ENCODE measurements at regions not wholly inside any gene's neighbourhood (a gene's known extent, or its start where the extent isn't known, plus 50 kb on each side); places are given as distances from the start of the nearest gene placed in this dataset.
"Not testable (repeated sequence)": the region's sequence is repeated elsewhere in the genome, so short reads cannot be mapped to it uniquely, and the experiment has no call there.

- H3K4me1 Mint-ChIP-seq, result peaks cover 17% of the 10 kb centered on the region
- not testable (repeated sequence) for DNase-seq; H3K27ac Mint-ChIP-seq; H3K27me3 Mint-ChIP-seq (ENCODE audit: low read depth, poor library complexity); H3K36me3 Mint-ChIP-seq (ENCODE audit: low read depth); H3K9me3 Mint-ChIP-seq; H3K4me3 Mint-ChIP-seq
These were observed 251.6 kb downstream of the SPATA31A6 start for GRCh38 chr9:42434844-42435714.

GRCh38 chr9:42435715-42436342 is 252.4 kb downstream of the SPATA31A6 start:
- H3K9me3 Mint-ChIP-seq, H3K4me3 Mint-ChIP-seq: not testable (repeated sequence)
- H3K4me1 Mint-ChIP-seq, result peaks cover 16% of the 10 kb centered on the region

GRCh38 chr9:42437057-42437759 is 253.7 kb downstream of the SPATA31A6 start:
- H3K9me3 Mint-ChIP-seq, result not testable (repeated sequence)

More at GRCh38 chr9:42435715-42436342, 252.4 kb downstream of the SPATA31A6 start:
- not testable (repeated sequence) for H3K27me3 Mint-ChIP-seq (ENCODE audit: low read depth, poor library complexity); DNase-seq; H3K27ac Mint-ChIP-seq; H3K36me3 Mint-ChIP-seq (ENCODE audit: low read depth)

GRCh38 chr9:42442680-42443079 is 259.2 kb downstream of the SPATA31A6 start:
- not testable (repeated sequence) for H3K4me1 Mint-ChIP-seq; H3K9me3 Mint-ChIP-seq; H3K27ac Mint-ChIP-seq; H3K36me3 Mint-ChIP-seq (ENCODE audit: low read depth); DNase-seq; H3K4me3 Mint-ChIP-seq; H3K27me3 Mint-ChIP-seq (ENCODE audit: low read depth, poor library complexity)

More at GRCh38 chr9:42437057-42437759, 253.7 kb downstream of the SPATA31A6 start:
- not testable (repeated sequence) for DNase-seq; H3K36me3 Mint-ChIP-seq (ENCODE audit: low read depth); H3K4me1 Mint-ChIP-seq; H3K27me3 Mint-ChIP-seq (ENCODE audit: low read depth, poor library complexity); H3K27ac Mint-ChIP-seq; H3K4me3 Mint-ChIP-seq

GRCh38 chr9:42443414-42443813 is 260.0 kb downstream of the SPATA31A6 start:
- not testable (repeated sequence) for H3K9me3 Mint-ChIP-seq; H3K4me3 Mint-ChIP-seq; H3K27me3 Mint-ChIP-seq (ENCODE audit: low read depth, poor library complexity); H3K27ac Mint-ChIP-seq; H3K36me3 Mint-ChIP-seq (ENCODE audit: low read depth); H3K4me1 Mint-ChIP-seq; DNase-seq

- H3K9me3 Mint-ChIP-seq; DNase-seq; H3K27me3 Mint-ChIP-seq (ENCODE audit: low read depth, poor library complexity); H3K4me1 Mint-ChIP-seq; H3K27ac Mint-ChIP-seq; H3K4me3 Mint-ChIP-seq; H3K36me3 Mint-ChIP-seq (ENCODE audit: low read depth): not testable (repeated sequence)
These were observed 278.0 kb downstream of the SPATA31A6 start for GRCh38 chr9:42461436-42461835.

GRCh38 chr9:42461863-42462262 is 278.4 kb downstream of the SPATA31A6 start:
- H3K36me3 Mint-ChIP-seq (ENCODE audit: low read depth); H3K9me3 Mint-ChIP-seq; H3K27me3 Mint-ChIP-seq (ENCODE audit: low read depth, poor library complexity); H3K27ac Mint-ChIP-seq; H3K4me1 Mint-ChIP-seq; H3K4me3 Mint-ChIP-seq; DNase-seq: not testable (repeated sequence)

GRCh38 chr9:42463981-42464380 is 280.5 kb downstream of the SPATA31A6 start:
- not testable (repeated sequence) for H3K27ac Mint-ChIP-seq; H3K4me1 Mint-ChIP-seq; H3K36me3 Mint-ChIP-seq (ENCODE audit: low read depth); H3K9me3 Mint-ChIP-seq; H3K4me3 Mint-ChIP-seq; DNase-seq; H3K27me3 Mint-ChIP-seq (ENCODE audit: low read depth, poor library complexity)

GRCh38 chr9:42470577-42470976 is 287.1 kb downstream of the SPATA31A6 start:
- not testable (repeated sequence) for H3K4me1 Mint-ChIP-seq; DNase-seq; H3K27ac Mint-ChIP-seq; H3K36me3 Mint-ChIP-seq (ENCODE audit: low read depth); H3K9me3 Mint-ChIP-seq; H3K4me3 Mint-ChIP-seq
- H3K27me3 Mint-ChIP-seq (ENCODE audit: low read depth, poor library complexity), result peaks cover 11% of the 10 kb centered on the region
- peak; percentile 17 for TF ChIP-seq CTCF (IDR thresholded peaks at IDR 0.05)

- H3K36me3 Mint-ChIP-seq (ENCODE audit: low read depth); H3K27me3 Mint-ChIP-seq (ENCODE audit: low read depth, poor library complexity); H3K27ac Mint-ChIP-seq; H3K9me3 Mint-ChIP-seq; DNase-seq; H3K4me1 Mint-ChIP-seq; H3K4me3 Mint-ChIP-seq: not testable (repeated sequence)
These were observed 307.5 kb downstream of the SPATA31A6 start for GRCh38 chr9:42490989-42491388.

GRCh38 chr9:42502620-42503264 is 319.3 kb downstream of the SPATA31A6 start:
- H3K4me1 Mint-ChIP-seq, H3K4me3 Mint-ChIP-seq: not testable (repeated sequence)

GRCh38 chr9:42508111-42508510 is 324.7 kb downstream of the SPATA31A6 start:
- H3K4me3 Mint-ChIP-seq; H3K9me3 Mint-ChIP-seq; H3K27me3 Mint-ChIP-seq (ENCODE audit: low read depth, poor library complexity); H3K4me1 Mint-ChIP-seq; H3K27ac Mint-ChIP-seq; H3K36me3 Mint-ChIP-seq (ENCODE audit: low read depth); DNase-seq: not testable (repeated sequence)

More at GRCh38 chr9:42502620-42503264, 319.3 kb downstream of the SPATA31A6 start:
- not testable (repeated sequence) for H3K36me3 Mint-ChIP-seq (ENCODE audit: low read depth); H3K27me3 Mint-ChIP-seq (ENCODE audit: low read depth, poor library complexity); DNase-seq; H3K27ac Mint-ChIP-seq; H3K9me3 Mint-ChIP-seq

- not testable (repeated sequence) for H3K36me3 Mint-ChIP-seq (ENCODE audit: low read depth); H3K4me3 Mint-ChIP-seq; H3K4me1 Mint-ChIP-seq; H3K27me3 Mint-ChIP-seq (ENCODE audit: low read depth, poor library complexity); H3K27ac Mint-ChIP-seq; DNase-seq; H3K9me3 Mint-ChIP-seq
These were observed 330.1 kb downstream of the SPATA31A6 start for GRCh38 chr9:42513535-42513934.
